PC-3 (cell line): ENCODE measurements at regions not wholly inside any gene's neighbourhood (a gene's known extent, or its start where the extent isn't known, plus 50 kb on each side); places are given as distances from the start of the nearest gene placed in this dataset.

Experiments
- EZH2 ChIP-seq: fragments of 300-600 bp; sonication (generic); IDR thresholded peaks from one replicate; pipeline ENCODE4 v1.6.1; 2017; ENCODE audit warnings: antibody characterized with exemption, mild to moderate bottlenecking, low read length; ENCODE audit not compliant: unreplicated experiment
- EZH2phosphoT487 ChIP-seq: fragments of 300-600 bp; sonication (generic); IDR thresholded peaks from 2 replicates; pipeline ENCODE4 v1.6.1; 2018; ENCODE audit warnings: mild to moderate bottlenecking, antibody characterized with exemption, low read length, borderline replicate concordance
- TF ChIP-seq, protein P1 (sequence below): fragments of 300-600 bp; sonication (generic); conservative IDR thresholded peaks from 2 replicates; pipeline ENCODE4 v1.5.1; 2017; ENCODE audit warnings: antibody characterized with exemption, low read depth, mild to moderate bottlenecking, low read length

DNA sequence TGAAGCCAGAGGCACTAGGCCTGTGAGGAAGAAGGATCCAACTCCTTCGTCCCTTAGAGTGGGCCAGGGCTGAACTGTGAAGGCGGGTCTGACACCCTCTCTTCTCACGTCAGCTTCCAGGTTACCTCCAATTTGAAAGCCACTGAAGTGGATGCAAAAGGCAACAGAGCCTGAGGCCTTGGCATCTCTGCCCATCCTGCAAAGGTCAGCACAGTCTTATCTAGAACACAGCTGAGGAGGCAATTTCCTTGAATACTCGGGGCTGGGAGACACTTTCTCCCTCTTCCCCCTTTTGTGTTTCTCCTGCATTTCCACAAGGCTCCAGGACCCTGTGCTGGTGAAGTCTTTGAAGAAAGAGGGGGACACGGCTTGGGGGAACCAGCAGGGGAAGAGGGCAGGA is 91.6 kb upstream of the PAX6 start:
- TF ChIP-seq, protein P1, sequence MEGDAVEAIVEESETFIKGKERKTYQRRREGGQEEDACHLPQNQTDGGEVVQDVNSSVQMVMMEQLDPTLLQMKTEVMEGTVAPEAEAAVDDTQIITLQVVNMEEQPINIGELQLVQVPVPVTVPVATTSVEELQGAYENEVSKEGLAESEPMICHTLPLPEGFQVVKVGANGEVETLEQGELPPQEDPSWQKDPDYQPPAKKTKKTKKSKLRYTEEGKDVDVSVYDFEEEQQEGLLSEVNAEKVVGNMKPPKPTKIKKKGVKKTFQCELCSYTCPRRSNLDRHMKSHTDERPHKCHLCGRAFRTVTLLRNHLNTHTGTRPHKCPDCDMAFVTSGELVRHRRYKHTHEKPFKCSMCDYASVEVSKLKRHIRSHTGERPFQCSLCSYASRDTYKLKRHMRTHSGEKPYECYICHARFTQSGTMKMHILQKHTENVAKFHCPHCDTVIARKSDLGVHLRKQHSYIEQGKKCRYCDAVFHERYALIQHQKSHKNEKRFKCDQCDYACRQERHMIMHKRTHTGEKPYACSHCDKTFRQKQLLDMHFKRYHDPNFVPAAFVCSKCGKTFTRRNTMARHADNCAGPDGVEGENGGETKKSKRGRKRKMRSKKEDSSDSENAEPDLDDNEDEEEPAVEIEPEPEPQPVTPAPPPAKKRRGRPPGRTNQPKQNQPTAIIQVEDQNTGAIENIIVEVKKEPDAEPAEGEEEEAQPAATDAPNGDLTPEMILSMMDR, result no peak
- TF ChIP-seq EZH2phosphoT487 (no peak), EZH2 (no peak)
